Kidney (tissue), 13 donors: ENCODE measurements at regions not wholly inside any gene's neighbourhood (a gene's known extent, or its start where the extent isn't known, plus 50 kb on each side); places are given as distances from the start of the nearest gene placed in this dataset.

ENCODE experiments used
- DNase-seq, 5 donors: peaks; one replicate each; pipeline ENCODE4 v3.0.0-alpha.2; 2013 to 2020
- FAIRE-seq: peaks from 2 replicates; lab custom pipeline; 2012; peaks lifted over from hg19 to GRCh38; lab: Jason Lieb, UNC
- H3K27ac ChIP-seq, 2 donors: one replicate each; pipeline ENCODE4 v1.7.0; 2013; ENCODE audit warnings: low read depth in 2 of 2, low read length in 2 of 2, inconsistent platforms in 1 of 2
- H3K27me3 ChIP-seq: one replicate; pipeline ENCODE4 v1.7.1; 2013; ENCODE audit warnings: low read length, inconsistent platforms; ENCODE audit not compliant: control insufficient read depth, insufficient read depth
- H3K36me3 ChIP-seq, 3 donors: one replicate each; pipeline versions ENCODE4 v1.7.0 to v1.7.1; 2013; ENCODE audit warnings: low read length in 3 of 3, control low read depth in 1 of 3, inconsistent platforms in 1 of 3; ENCODE audit not compliant: insufficient read depth in 3 of 3, control insufficient read depth in 2 of 3
- H3K4me1 ChIP-seq, 3 donors: one replicate each; pipeline versions ENCODE4 v1.7.0 to v1.7.1; 2013; ENCODE audit warnings: low read length in 3 of 3, inconsistent platforms in 1 of 3, low read depth in 1 of 3; ENCODE audit not compliant: control insufficient read depth in 2 of 3, insufficient read depth in 2 of 3
- H3K4me3 ChIP-seq, 3 donors: one replicate each; pipeline versions ENCODE4 v1.7.0 to v1.8.1; 2013; ENCODE audit warnings: low read length in 3 of 3, control low read depth in 1 of 3, inconsistent platforms in 1 of 3
- H3K9ac ChIP-seq, 3 donors: one replicate each; pipeline versions ENCODE4 v1.7.0 to v1.7.1; 2013; ENCODE audit warnings: low read length in 3 of 3, control low read depth in 1 of 3, inconsistent platforms in 1 of 3
- H3K9me3 ChIP-seq, 3 donors: one replicate each; pipeline versions ENCODE4 v1.7.0 to v1.7.1; 2013; ENCODE audit warnings: low read length in 3 of 3, control low read depth in 1 of 3, inconsistent platforms in 1 of 3; ENCODE audit not compliant: control insufficient read depth in 2 of 3, insufficient read depth in 1 of 3
- intact Hi-C: fragments of 100-400 bp; cut with DNase I; formaldehyde crosslinking; loops from one replicate; pipeline ENCODE4 v1.11.1; 2022
- TF ChIP-seq, protein P1 (sequence below): IDR thresholded peaks from 3 replicates; pipeline ENCODE4 v1.5.1; 2012; ENCODE audit warnings: mild to moderate bottlenecking, moderate library complexity, borderline replicate concordance; ENCODE audit not compliant: insufficient read depth; ENCODE audit errors: extremely low read depth
- donor health status: control.
- donor health status: control.
- donor health status: control.
- donor health status: control.
- donor health status: control.
- donor health status: DM: yes; HTN: yes; CAD: no.
- donor health status: Normal renal cell carcinoma (clear cell type).

DNA sequence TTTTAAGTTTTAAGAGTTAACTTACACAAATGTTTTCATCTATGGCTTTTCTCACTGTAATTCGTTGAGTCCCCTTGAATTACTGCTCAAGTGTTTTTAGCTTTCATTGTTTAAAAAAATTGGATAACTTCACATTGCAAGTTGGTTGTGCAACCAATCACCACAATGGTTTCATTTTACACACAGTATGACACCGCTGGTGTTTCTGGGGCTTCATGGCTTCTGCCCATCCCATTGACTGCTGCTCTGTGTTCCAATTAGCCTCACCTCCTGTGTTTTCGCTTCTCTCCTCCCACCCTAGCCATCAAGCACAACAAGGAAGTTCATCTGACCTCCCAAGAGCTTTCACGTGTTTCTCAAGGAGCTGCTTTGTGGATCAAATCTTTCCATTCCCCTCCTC, 199.1 kb upstream of the CHAC2 start:
- Histone ChIP-seq H3K27ac (no peak overlapping the region), H3K4me1 (no peaks in the 10 kb centered on the region), H3K9ac (no peak overlapping the region), H3K9me3 (no peaks in the 10 kb centered on the region), H3K27me3 (no peaks in the 10 kb centered on the region), H3K4me3 (no peak overlapping the region), H3K36me3 (no peaks in the 10 kb centered on the region)
- TF ChIP-seq, protein P1, sequence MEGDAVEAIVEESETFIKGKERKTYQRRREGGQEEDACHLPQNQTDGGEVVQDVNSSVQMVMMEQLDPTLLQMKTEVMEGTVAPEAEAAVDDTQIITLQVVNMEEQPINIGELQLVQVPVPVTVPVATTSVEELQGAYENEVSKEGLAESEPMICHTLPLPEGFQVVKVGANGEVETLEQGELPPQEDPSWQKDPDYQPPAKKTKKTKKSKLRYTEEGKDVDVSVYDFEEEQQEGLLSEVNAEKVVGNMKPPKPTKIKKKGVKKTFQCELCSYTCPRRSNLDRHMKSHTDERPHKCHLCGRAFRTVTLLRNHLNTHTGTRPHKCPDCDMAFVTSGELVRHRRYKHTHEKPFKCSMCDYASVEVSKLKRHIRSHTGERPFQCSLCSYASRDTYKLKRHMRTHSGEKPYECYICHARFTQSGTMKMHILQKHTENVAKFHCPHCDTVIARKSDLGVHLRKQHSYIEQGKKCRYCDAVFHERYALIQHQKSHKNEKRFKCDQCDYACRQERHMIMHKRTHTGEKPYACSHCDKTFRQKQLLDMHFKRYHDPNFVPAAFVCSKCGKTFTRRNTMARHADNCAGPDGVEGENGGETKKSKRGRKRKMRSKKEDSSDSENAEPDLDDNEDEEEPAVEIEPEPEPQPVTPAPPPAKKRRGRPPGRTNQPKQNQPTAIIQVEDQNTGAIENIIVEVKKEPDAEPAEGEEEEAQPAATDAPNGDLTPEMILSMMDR: no peak
- no peak for FAIRE-seq
- intact Hi-C loops: no loop called here
- no peak for DNase-seq

- no peaks in the 10 kb centered on the region for H3K9me3 ChIP-seq
- TF ChIP-seq, protein P1: no peak
- no peak overlapping the region for H3K4me3 ChIP-seq
- DNase-seq: no peak
- H3K36me3 ChIP-seq: no peaks in the 10 kb centered on the region
- no peak overlapping the region for H3K9ac ChIP-seq
- no peak overlapping the region for H3K27ac ChIP-seq
- no peak for FAIRE-seq
- intact Hi-C loops: no loop called here
- H3K27me3 ChIP-seq: no peaks in the 10 kb centered on the region
- H3K4me1 ChIP-seq: no peaks in the 10 kb centered on the region
These were observed 200.5 kb upstream of the CHAC2 start for GRCh38 chr2:53567073-53567472.

DNA sequence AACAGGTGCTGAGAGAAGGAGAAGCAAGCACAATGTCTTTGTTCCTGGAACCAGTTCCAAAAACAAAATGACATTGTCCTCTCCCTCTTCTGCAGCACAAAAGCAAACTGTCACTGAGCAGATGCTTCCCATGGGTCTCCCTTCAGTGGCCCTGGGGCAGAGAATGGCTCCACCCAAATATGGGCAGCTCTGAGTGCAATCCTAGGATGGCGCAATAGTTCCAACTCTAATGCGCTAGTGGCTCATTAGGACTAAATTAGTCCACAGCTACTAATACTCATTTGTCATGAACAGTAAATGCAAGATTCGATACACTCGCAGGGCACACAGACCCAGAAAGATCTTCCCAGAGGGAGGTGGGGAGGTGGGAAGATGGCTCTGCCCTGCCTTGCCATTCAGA, 205.2 kb upstream of the CHAC2 start:
- TF ChIP-seq, protein P1: no peak
- H3K27me3 ChIP-seq: no peaks in the 10 kb centered on the region
- FAIRE-seq: no peak
- H3K4me3 ChIP-seq: no peak overlapping the region
- no peaks in the 10 kb centered on the region for H3K36me3 ChIP-seq
- no peaks in the 10 kb centered on the region for H3K4me1 ChIP-seq
- no peak for DNase-seq
- no peaks in the 10 kb centered on the region for H3K9me3 ChIP-seq
- intact Hi-C loops: no loop called here
- no peak overlapping the region for H3K9ac ChIP-seq
- H3K27ac ChIP-seq: no peak overlapping the region

DNA sequence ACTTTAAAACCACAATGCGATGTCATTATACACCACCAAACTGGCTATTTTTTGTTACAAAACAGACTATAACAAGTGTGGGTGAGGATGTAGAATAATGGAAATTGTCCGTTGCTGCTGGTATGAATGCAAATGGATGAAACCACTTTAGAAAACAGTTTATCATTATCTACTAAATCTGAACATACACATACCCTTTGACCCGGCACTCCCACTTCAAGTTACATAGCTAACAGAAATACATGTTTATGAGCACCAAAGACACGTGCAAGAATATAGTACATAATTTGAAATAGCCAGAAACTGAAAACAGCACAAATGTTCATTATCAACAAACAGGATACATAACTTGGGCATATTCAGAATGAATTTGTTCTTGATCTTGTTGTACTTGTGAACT, 206.4 kb upstream of the CHAC2 start:
- Histone ChIP-seq H3K9me3 (no peaks in the 10 kb centered on the region), H3K36me3 (no peaks in the 10 kb centered on the region), H3K27me3 (no peaks in the 10 kb centered on the region), H3K27ac (no peak overlapping the region), H3K4me3 (no peak overlapping the region), H3K4me1 (no peaks in the 10 kb centered on the region), H3K9ac (no peak overlapping the region)
- FAIRE-seq: no peak
- TF ChIP-seq, protein P1: no peak
- intact Hi-C loops: no loop called here
- no peak for DNase-seq
